Vagina (tissue), 2 donors: ENCODE measurements at regions not wholly inside any gene's neighbourhood (a gene's known extent, or its start where the extent isn't known, plus 50 kb on each side); places are given as distances from the start of the nearest gene placed in this dataset.

Experiments
- POLR2A ChIP-seq, 2 donors: fragments of 450-650 bp; IDR thresholded peaks; one replicate each; pipeline ENCODE4 v1.6.1; 2017; ENCODE audit warnings: antibody characterized with exemption in 2 of 2, mild to moderate bottlenecking in 2 of 2, moderate library complexity in 2 of 2
- POLR2AphosphoS5 ChIP-seq, 2 donors: sonication (generic); formaldehyde crosslinking; IDR thresholded peaks; one replicate each; pipeline ENCODE4 v1.9.0; 2017; ENCODE audit warnings: antibody characterized with exemption in 2 of 2, mild to moderate bottlenecking in 2 of 2, low read depth in 1 of 2; ENCODE audit not compliant: insufficient read depth in 1 of 2
- TF ChIP-seq, protein P1 (sequence below), 3 experiments: fragments of 450-650 bp in 2 of 3; fragments of 200-600 bp in 1 of 3; sonication (generic) in 1 of 3; IDR thresholded peaks; one replicate each; pipeline ENCODE4 v1.5.1; 2017 to 2019; ENCODE audit warnings: antibody characterized with exemption in 3 of 3, mild to moderate bottlenecking in 2 of 3, moderate library complexity in 2 of 3

DNA sequence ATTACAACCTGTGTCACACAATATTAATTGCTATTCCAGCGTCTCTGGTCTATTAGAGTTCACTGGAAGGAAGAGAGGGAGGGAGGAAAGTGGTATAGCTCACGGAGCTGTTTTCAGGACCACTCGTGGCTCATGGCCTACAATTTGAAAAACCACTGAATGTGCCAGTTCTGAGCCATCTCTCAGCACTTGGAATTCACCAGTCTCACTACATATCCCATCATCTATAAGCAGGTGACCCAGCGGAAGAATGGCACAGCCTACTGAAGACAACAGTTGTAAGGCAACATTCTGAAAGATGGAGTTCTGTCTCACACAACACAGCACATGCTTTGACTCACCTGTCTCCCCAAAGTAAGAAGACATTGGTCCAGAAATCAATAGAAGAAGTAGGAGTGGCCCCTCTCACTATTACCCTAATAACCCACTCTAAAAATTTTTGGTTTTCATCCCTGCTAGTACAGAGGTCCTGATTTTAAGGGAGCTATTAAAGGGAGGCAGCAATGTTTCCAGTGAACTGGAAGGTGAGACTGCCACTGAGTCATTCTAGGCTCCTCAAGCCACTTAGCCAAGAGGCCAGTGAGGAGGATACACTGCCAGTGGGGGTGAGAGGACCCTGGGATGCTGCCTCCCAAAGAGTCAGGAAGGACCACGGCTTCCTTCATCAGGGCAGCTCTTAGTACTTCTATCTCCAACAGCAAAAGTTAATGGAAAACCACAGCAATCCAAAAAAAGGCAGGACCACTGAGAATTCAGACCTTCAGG lies 50.0 kb upstream of the DOCK9 start:
- TF ChIP-seq POLR2A (IDR thresholded peaks at IDR 0.05) = no peak
- TF ChIP-seq, protein P1, sequence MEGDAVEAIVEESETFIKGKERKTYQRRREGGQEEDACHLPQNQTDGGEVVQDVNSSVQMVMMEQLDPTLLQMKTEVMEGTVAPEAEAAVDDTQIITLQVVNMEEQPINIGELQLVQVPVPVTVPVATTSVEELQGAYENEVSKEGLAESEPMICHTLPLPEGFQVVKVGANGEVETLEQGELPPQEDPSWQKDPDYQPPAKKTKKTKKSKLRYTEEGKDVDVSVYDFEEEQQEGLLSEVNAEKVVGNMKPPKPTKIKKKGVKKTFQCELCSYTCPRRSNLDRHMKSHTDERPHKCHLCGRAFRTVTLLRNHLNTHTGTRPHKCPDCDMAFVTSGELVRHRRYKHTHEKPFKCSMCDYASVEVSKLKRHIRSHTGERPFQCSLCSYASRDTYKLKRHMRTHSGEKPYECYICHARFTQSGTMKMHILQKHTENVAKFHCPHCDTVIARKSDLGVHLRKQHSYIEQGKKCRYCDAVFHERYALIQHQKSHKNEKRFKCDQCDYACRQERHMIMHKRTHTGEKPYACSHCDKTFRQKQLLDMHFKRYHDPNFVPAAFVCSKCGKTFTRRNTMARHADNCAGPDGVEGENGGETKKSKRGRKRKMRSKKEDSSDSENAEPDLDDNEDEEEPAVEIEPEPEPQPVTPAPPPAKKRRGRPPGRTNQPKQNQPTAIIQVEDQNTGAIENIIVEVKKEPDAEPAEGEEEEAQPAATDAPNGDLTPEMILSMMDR (IDR thresholded peaks at IDR 0.05) = no peak
- no peak for TF ChIP-seq POLR2AphosphoS5 (IDR thresholded peaks at IDR 0.05; ENCODE audit: insufficient read depth in 1 of 2, low read depth in 1 of 2)
